Limb (tissue), 2 donors: ENCODE measurements at regions not wholly inside any gene's neighbourhood (a gene's known extent, or its start where the extent isn't known, plus 50 kb on each side); places are given as distances from the start of the nearest gene placed in this dataset.

Experiments used
- DNase-seq, 2 donors: peaks; one replicate each; pipeline ENCODE4 v3.0.0-alpha.2; 2016; ENCODE audit errors: extremely low spot score in 2 of 2

DNA sequence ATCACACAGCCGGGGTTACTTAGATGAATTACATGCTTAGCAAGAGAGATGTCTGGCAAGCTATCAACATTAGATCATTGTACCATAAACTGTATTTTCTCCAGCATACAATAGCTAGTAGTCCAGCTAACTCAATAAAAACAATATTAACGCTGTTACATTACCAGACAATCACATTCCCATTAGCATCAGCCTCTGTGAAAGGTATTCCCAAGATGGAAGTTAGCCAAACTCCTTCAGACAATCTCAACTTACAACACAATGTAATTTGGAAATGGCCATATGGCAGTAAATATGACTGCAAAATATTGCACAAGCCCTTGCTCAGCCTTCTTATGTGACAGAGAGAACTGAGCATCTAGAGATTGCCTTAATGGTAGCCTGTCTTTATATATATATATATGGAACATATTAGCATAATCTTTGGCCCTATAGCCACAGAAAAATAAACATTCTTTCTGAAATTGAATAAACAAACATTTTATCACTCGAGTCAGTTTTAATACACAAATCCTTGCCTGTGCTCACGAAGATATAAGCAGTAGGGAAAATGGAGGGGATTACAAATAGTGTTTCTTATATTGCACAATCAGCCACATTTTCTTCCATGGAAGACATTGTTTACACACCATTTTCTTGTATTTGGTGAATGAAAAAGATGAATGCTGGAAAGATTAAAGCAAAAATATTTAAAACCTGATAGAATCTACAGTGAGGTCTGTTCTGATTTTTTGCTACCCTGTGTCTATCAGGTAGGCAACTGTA, 1060.5 kb downstream of the DIAPH3 start:
- peak in 1 of 2 donors; percentile 63 for DNase-seq

DNA sequence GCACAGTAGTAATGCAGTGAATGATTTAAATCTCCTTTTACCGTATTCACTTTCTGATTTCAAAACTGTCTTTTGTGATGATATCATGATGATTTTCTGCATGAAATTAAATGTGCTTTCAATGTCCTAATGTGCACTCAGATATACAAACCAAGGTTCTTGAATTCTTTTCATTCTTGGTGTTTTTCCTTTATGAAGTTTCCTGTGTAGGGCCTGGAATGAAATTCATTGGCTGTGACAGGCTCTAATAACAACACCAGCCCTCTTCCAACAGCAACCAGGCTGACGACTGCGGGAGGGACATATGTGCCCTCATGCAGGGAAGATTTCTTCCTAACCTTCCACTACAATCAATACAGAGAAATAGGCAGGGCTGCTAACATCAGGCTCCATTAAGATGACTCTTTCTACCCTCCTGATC, 1052.0 kb downstream of the DIAPH3 start:
- no peak for DNase-seq

DNA sequence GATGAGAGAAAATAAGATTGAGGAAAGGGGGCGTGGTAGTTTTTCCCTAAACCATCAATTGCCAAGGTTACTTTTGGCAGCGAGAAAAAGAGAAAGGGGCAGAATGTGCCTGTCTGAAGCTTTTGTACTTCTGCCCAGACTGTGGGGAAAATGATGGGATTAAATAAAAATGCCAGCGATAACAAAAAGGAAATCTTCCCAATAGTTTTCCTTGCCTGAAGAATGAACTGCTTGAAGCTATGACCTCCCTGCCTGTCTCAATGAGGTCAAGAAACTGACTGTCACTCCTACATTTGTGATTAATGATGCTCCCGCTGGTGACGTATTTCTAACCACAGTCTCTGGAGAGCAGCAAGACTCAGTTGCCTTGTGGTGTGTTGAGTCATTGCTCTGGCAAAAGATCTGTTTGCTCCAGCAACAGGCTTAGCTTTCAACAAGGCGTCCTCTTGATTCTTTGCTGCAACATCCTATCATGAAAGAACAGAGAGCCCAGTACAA, 1051.5 kb downstream of the DIAPH3 start:
- no peak for DNase-seq

DNA sequence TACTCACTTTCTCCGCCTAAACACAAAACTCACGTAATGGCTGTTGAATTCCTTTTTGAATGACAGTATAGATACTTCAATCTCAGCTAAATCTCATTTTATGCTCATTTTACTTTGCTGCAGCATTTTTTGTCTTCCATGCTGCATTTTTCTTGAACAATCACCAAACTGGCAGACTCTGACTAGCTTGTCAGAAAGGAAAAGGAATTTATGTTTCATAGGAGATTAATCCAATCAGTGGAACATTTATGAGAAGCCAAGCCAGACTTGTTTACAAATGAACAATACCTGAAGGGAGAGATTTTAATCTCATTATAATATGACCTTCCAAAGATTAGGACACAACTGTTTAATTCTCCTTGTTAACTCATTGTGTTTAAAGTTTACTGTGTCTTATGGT, 1044.3 kb downstream of the DIAPH3 start:
- no peak for DNase-seq

DNA sequence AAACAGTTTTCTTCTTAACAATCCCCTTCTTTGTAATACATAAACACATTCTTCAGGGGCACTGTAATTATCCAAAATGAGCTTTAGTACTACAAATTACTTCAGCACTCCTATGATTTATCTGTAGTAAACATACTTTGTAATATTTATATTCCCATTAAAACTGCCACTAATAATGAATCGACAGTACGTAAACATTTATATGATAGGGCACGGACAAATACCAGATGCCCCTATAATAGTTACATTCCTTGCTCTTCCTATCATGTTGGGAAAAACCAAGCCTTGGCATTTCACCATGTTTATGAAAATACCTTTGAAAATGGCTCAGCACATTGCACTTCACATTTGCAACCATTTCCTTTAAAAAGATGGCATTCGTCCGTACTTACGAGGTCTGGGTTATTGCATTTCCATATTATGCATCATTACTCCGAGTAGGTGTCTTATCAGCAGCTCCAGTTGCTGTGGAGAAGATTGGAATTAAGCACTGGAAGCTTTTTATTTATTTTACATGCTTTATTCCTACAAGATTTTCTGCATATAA, 1043.4 kb downstream of the DIAPH3 start:
- no peak for DNase-seq

DNA sequence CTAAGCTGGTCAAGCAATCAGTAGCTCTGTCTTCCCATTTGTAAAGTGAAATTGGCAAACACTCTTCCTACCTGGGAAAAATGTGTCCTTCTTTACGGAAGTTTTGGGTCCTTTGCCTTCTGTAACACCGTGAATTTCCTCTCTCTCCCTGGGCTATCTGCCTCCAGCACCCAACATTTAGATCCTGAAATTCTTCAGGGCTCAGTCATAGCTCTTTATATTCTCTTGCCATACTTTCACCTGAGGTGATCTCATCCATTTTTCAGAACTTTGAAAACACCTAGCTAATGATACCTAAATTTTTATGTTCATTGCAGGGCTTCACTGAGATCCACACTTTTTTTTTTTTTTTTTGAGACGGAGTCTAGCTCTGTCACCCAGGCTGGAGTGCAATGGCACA, 1042.2 kb downstream of the DIAPH3 start:
- DNase-seq = no peak

DNA sequence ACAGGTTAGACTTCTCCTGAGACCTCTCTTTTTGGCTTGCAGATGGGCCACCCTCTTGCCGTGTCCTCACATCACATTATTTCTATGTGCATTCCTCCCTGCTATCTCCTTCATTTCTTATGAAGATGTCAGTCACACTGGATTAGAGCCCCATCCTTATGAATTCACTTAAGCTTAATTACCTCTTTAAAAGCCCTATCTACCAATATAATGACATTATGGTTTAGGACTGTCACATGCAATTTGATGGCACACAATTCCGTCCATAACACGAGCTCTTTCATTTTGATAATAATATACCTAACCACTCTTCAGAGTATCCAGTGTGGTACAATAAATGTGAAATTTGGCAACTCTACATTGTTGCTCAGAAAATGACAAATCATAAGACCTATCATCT, 1037.3 kb downstream of the DIAPH3 start:
- no peak for DNase-seq

DNA sequence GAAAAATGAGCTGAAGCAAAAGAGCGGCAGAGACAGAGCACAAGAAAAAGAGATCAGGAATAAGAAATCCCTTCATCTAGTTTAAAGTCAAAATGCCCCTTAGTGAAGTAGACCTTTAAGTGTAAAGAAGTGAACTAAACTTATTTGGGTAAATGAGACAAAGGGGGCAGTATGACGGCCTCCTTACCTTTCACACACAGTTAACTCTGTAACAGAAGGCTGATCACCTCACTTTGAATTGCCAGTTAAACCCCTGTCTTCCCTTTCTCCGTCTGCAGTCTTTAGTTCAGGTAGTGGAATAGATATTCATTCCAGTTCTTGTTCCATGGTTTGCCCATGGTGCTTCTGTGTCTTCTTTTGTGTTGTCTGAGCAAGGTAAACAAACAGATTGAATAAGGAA, 1029.8 kb downstream of the DIAPH3 start:
- no peak for DNase-seq

DNA sequence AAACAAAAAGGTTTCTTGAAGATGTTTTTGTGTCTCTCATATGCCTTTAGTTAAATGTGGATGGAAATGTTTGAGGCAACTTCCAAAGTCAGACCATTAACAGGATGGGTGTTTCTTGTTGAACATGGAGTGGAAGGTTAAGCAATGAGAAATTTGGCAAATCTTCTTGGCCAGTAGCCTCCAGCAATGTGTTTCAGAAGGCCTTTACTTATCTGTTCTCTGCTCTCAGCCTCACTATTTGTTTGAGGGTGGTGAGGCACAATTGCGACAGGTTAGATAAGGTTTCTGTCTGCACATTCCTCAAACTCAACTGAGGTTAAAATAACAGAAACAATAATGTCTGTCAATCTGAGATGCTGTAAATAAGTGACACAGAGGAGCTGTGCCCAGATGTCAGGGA, 1019.0 kb downstream of the DIAPH3 start:
- no peak for DNase-seq

DNA sequence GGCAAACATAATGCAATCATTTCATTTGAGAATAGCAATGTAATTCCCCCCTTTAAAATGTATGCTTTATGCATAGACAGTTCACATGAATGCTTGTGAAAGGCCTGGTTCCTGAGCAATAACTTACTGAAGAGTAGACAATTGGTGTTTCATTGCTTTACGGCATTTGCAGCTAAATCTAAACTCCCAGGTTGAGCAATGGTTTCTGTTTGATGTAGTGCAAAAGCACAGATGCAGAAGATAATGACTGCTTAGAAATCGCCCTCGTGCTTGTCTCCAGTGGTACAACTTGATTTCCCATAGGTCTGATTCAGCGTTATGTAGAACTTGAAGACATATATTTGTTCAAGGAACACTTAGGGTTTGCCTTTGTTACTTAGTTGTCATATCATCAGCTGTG, 1018.3 kb downstream of the DIAPH3 start:
- no peak for DNase-seq

DNA sequence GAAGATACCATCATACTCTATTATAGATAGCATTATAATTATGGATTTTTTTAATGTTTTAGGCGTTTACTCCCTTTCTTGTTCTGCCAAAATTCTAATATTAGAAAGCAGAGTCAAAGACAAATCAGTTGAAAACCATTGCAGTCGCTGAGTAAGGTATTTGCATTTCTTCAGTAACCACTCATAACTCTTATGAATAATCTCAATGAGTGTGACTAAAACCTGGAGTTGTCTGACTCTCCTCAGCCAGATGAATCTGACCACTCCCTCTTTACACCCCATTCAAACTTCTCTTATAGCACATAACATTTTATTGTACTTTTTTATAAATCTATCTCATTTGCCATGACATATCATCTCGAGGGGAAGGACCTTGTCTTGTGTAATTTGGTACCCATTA, 1006.5 kb downstream of the DIAPH3 start:
- DNase-seq = no peak

DNA sequence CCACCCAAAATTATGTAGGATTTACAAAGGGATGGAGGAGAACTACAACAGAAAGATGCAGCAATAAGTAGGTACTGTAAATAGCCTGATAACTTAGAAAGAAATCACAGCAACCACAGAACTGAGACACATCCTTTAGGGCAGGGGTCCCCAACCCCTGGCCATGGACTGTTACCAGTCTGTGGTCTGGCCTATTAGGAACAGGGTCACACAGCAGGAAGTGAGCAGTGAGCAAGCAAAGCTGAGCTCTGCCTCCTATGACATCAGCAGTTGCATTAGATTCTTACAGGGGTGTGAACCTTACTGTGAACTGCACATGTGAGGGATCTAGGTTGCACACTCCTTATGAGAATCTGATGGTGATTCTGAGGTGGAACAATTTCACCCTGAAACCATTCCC, 997.6 kb downstream of the DIAPH3 start:
- no peak for DNase-seq

DNA sequence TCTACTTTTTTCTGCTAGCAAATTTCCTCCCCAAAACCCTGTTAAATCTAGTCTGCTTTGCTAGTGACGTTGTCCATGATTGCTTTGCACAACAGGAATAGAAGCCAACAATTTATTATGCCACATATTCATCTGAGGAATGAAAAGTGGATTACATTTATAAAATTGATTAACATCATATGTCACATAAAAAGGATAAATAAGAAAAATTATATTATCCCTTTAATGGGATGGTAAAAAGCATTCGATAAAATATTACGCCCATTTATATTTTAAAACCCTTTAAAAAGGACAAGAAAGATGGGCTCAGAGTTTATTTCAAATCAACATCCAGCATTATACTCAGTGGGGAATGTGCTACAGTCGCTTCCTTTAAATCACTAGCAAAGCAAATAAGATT, 991.7 kb downstream of the DIAPH3 start:
- no peak for DNase-seq

DNA sequence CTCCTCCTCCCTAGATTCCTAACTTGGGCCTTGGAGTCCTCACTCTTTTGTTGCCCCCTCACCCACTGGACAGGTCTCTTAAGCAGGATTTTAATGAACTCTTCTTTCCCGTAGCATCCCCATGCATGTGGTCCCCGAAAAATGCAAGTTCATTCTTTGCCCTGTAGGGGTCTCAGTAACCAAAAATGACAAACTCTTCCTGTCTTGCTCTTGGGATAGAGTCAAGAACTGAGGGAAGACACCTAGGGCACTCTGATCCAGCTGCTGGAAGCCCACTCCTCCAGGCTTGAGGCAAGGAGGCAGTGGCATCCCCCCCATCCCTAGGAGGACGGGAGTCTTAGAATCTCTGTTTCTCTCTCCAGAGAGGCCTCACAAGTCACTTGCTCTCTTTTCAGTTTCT, 987.0 kb downstream of the DIAPH3 start:
- no peak for DNase-seq

DNA sequence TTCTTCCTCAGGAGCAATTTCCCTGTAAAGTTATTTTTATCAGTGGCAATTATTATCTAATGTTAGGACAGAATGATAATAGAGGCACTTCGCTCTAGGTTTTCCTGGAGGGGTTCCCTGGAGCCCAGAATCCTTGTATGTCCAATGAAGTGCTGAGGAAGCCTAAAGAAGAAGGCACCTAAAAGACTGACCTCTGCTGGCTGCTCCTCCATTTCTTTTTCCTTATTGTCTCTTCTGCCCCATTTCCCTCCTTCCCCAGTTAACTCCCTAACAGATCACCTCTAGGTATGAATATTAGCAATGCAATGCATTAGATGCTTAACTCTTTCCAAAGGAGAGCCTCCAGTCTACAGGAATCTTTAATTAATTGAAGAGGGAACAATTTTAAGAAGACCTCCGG, 985.4 kb downstream of the DIAPH3 start:
- DNase-seq = no peak

DNA sequence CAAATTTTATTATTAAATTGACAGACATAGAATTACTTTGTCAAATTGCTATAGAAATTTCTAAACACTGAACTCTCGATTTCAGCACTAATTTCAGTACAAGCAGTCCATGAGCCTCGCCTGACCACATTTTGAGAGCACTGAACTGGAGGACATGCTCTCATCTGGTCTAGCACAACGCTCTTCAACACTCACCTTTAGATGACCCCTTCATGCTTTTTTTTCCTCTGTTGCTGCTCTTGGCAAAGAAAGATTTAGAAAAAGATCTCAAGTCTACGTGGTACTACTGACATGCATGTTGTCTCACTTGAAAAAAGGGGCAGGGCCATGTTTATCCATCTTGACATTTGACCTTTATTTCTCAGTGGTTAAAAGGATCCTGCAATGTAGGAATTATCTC, 981.5 kb downstream of the DIAPH3 start:
- DNase-seq = no peak

DNA sequence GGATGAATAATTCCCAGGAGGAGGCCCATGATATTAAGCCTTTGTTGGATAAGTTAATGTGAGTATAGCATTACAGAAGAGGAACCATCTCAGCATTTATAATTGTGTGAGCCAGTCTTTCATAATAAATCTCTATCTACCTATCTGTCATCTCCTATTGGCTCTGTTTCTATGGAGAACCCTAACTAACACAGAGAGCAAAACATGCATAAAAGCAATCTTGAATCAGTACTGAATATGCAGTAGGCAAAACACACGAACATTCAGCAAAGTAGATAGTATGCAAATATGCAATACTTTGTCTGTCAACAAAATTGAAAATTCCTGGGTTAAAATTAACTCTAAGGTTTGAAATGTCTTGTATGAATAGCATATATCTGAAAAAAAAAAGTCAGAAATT, 966.3 kb downstream of the DIAPH3 start:
- no peak for DNase-seq

DNA sequence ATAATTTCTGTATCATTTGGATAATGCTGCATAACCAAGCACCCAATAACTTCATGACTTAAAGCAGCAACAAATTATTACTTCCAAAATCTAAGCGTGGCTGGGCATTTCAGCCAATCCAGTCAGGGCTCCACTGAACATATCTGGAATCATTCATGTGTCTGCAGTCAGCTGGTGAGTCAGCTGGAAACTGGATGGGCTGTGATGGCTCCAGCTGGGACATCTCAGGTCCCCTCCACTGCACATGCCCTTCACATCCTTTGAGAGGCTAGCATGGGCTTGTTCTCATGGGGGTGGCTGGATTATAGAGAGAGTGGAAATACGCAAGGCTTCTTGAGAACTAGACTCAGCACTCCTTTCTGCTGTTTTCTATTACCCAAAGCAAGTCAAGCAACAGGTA, 961.9 kb downstream of the DIAPH3 start:
- no peak for DNase-seq

DNA sequence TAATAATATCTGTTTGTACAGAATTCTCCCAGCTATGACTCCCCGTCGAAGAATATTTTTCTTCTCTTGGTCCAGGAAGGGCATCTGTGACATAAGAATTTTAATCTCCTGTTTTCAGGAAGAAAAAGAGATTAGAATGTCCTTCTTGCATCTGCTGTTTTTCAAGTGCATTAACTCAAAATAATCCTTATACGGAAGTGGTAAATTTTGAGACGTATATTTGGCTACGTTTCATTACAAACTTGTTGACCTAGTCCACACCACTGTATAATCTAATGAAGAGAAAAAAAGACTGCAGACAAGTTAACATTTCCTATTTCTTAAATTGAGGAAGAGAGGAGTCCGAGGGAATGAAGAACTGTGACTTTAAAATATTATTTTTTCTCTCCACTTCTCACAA, 959.9 kb downstream of the DIAPH3 start:
- DNase-seq = no peak

DNA sequence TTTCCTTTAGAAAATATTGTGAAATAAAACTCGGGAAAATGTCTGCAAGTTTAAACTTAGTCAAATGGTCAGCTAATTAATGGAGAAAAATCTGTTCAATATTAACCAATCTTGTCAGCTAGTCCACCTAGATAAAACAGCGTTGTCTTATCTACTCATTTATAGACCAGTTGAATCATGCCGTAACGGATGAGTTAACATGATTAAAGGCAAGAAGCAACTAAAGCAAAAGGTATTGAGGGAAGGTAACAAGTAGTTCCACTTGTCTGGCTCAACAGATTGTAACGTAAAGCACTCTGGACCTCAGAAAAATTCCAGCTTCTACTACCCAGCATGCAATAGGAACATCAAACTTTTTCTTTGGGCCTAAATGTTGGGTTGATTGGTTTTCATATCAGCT, 958.2 kb downstream of the DIAPH3 start:
- DNase-seq = no peak

DNA sequence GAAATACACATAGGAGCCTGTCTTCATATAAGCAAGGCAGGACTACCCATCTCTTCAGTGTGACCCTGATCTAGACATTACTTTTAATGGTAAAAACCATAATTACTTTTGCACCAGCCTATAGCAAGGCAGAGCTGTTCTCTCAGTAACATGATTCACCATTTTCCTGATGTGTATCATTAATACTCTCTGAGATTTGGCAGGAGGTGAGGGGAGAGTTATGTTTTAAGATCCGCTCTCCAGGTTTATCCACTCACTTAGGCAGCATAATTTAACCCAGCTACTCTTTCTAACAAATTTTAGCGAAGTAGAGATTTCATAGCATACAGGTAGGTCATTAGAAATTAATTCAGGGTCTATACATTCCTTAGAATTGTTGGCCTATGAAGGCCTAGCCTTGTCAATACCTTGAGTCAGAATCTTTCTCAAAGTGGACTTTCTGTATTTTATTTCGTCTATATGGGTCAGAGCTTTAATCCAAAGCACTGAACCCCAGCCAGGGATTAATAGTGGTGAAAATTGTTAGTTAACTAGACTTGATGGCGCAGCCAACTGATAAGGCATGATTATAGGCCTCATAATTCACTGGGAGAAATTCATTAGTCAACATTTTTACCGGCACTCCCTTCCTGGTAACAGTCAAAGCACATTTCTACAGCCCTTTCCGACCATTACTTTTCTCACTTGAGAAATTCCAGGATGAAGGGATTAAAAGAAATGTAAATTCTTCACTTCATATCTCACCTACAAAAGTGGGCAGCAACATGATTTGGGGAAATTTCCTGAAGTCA, 955.1 kb downstream of the DIAPH3 start:
- no peak for DNase-seq

DNA sequence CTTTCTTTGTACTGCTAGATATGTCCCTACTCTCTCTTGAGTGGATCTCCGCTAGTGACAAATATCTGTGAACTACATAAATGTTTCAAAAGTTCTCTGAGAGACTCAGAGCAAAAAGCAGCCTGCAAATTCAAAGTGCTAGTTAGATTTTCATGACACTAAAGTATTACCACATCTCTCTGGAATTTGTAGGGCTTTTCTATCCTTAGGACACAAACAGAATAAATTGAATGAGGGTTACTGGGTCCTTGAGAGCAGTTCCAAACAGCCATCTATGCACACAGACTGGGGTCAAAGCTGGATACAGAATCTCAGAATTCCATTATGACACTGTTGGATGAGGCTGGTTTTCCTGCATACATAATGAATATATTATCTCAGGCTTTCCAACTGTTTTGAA, 953.2 kb downstream of the DIAPH3 start:
- DNase-seq = no peak

DNA sequence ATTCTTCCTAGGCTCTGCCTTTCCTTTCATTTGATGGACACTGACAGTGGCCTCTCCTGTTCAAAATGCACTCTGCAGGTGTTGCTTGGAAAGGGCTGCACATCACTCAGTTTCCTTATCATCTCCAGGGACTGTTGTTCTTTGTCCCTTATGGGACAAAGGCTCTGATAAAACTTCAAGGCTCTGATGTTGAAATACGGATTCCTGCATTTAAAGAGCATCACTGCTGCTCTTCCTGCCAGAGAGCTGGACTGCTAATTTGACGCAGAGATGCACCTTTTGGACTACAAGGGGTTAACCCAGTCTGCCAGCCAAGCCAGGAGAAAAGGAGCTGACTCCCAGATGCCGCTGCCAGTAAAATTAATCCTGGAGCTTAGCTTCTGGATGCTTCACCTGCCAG, 952.1 kb downstream of the DIAPH3 start:
- no peak for DNase-seq
